ENCODE measurements at regions not wholly inside any gene's neighbourhood (a gene's known extent, or its start where the extent isn't known, plus 50 kb on each side); places are given as distances from the start of the nearest gene placed in this dataset.

GRCh38 chr3:5503136-5503535 is 315.6 kb downstream of the EDEM1 start:
- TF ChIP-seq CTCF (IDR thresholded peaks at IDR 0.05) (no peak), POLR2A (IDR thresholded peaks at IDR 0.05) (no peak)

Data from testis (tissue), 2 donors.